Right lobe of liver (tissue), 4 donors: ENCODE measurements at regions not wholly inside any gene's neighbourhood (a gene's known extent, or its start where the extent isn't known, plus 50 kb on each side); places are given as distances from the start of the nearest gene placed in this dataset.

Experiments used
- POLR2A ChIP-seq: fragments of 450-650 bp; IDR thresholded peaks from one replicate; pipeline ENCODE4 v1.6.1; 2017; ENCODE audit warnings: antibody characterized with exemption, mild to moderate bottlenecking
- TF ChIP-seq, protein P1 (sequence below), 4 donors: fragments of 200-600 bp in 3 of 4; fragments of 450-650 bp in 1 of 4; IDR thresholded peaks; one replicate each; pipeline versions ENCODE4 v1.5.1 to v1.8.0; 2016 to 2022; ENCODE audit warnings: antibody characterized with exemption in 4 of 4, mild to moderate bottlenecking in 2 of 4
- donor health status: DM: no; HTN: no; CAD: no.
- donor health status: DM: no; HTN: no; CAD: no.
- donor health status: DM: no; HTN: yes; CAD: no.

DNA sequence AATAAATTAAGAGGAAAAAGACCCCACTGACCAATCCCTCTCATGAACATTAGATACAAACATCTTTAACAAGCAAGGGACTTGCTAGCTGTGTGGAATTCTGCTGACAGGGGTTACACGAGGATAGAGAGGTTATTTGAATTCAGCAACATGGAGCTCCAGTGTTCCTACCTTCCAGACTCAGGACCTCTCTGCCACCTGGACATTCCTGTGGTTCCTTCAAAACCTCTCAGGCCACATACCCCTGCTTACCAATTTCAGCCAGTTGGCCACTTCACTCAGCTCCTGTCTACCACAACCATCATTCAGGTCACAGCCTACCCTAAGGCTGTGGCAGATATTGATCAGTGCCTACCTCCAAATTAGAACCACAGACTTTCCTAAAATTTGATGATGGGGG, 147.5 kb downstream of the RRAGC start:
- TF ChIP-seq, protein P1, sequence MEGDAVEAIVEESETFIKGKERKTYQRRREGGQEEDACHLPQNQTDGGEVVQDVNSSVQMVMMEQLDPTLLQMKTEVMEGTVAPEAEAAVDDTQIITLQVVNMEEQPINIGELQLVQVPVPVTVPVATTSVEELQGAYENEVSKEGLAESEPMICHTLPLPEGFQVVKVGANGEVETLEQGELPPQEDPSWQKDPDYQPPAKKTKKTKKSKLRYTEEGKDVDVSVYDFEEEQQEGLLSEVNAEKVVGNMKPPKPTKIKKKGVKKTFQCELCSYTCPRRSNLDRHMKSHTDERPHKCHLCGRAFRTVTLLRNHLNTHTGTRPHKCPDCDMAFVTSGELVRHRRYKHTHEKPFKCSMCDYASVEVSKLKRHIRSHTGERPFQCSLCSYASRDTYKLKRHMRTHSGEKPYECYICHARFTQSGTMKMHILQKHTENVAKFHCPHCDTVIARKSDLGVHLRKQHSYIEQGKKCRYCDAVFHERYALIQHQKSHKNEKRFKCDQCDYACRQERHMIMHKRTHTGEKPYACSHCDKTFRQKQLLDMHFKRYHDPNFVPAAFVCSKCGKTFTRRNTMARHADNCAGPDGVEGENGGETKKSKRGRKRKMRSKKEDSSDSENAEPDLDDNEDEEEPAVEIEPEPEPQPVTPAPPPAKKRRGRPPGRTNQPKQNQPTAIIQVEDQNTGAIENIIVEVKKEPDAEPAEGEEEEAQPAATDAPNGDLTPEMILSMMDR (IDR thresholded peaks at IDR 0.05): no peak
- no peak for TF ChIP-seq POLR2A
